ENCODE measurements at regions not wholly inside any gene's neighbourhood (a gene's known extent, or its start where the extent isn't known, plus 50 kb on each side); places are given as distances from the start of the nearest gene placed in this dataset.

DNA sequence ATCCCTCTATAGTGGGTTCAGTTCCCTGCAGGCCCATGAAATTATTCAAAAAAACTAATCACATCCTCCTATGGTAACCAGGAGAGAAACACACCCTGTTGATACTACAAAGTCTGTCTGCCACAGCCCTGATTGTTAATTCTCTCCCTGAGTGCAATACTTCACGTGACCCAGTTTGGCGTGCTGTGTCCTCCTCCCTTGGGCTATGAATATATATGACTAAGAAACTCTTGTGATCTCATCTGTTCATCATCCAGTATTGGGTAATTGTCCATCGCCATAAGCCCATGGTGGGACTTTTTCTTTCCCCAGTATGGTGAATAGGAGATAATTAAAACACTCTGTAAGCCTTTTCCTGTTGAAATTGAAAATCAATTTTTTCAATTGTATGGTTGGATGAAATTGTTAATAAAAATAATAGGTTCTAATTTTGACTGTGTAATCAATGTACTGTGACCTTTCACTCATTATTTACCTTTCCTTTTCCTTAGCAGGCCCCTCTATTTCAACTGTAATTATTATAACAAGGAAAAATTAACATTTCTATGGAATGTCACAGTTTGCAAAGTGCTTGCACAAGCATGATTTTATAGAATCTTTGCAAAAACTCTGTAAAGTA is 1822.6 kb downstream of the SUCLG1 start:
- H3K36me3 ChIP-seq (ENCODE audit: low read depth, missing control alignments), result no peaks in the 10 kb centered on the region
- H3K27me3 ChIP-seq, result no peaks in the 10 kb centered on the region
- H3K9me3 ChIP-seq, result no peaks in the 10 kb centered on the region
- H3K4me1 ChIP-seq, result no peaks in the 10 kb centered on the region
- DNase-seq, result no peak
- intact Hi-C loops (cut with DNase I; ENCODE audit: low total_unique reads), result no loop called here
- H3K27ac ChIP-seq, result no peak overlapping the region
- 97 to 98% methylated on average over 3 of the region's 3 CpGs for WGBS, 2 donors
- TF ChIP-seq, protein P1, sequence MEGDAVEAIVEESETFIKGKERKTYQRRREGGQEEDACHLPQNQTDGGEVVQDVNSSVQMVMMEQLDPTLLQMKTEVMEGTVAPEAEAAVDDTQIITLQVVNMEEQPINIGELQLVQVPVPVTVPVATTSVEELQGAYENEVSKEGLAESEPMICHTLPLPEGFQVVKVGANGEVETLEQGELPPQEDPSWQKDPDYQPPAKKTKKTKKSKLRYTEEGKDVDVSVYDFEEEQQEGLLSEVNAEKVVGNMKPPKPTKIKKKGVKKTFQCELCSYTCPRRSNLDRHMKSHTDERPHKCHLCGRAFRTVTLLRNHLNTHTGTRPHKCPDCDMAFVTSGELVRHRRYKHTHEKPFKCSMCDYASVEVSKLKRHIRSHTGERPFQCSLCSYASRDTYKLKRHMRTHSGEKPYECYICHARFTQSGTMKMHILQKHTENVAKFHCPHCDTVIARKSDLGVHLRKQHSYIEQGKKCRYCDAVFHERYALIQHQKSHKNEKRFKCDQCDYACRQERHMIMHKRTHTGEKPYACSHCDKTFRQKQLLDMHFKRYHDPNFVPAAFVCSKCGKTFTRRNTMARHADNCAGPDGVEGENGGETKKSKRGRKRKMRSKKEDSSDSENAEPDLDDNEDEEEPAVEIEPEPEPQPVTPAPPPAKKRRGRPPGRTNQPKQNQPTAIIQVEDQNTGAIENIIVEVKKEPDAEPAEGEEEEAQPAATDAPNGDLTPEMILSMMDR (IDR thresholded peaks at IDR 0.05), result no peak
- no peak for TF ChIP-seq POLR2A (IDR thresholded peaks at IDR 0.05)
- H3K4me3 ChIP-seq, result no peak overlapping the region

DNA sequence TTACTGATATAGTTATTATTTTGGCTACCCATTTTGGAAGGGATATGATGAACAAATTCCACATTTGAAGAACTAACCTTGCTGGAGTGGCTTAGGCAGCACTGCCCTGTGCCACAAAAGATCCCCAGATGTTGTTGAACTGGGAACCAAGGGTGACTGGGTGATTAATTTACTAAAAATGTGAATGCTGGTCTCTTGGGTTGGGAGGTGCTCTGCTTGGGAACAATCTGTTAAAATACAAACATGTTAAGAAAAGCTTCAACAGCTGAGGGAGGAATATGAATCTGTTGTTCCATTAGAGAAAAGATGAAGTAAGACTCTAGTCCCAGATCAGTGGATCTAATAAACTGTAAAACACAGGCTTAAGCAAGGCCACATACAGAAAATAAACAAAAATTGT is 1860.1 kb downstream of the SUCLG1 start:
- H3K27ac ChIP-seq, result no peak overlapping the region
- no peak for TF ChIP-seq POLR2A (IDR thresholded peaks at IDR 0.05)
- TF ChIP-seq, protein P1 (IDR thresholded peaks at IDR 0.05), result no peak
- no peak for DNase-seq
- H3K36me3 ChIP-seq (ENCODE audit: low read depth, missing control alignments), result no peaks in the 10 kb centered on the region
- no peaks in the 10 kb centered on the region for H3K4me1 ChIP-seq
- H3K4me3 ChIP-seq, result no peak overlapping the region
- H3K27me3 ChIP-seq, result no peaks in the 10 kb centered on the region
- intact Hi-C loops (cut with DNase I; ENCODE audit: low total_unique reads), result no loop called here
- no peaks in the 10 kb centered on the region for H3K9me3 ChIP-seq

DNA sequence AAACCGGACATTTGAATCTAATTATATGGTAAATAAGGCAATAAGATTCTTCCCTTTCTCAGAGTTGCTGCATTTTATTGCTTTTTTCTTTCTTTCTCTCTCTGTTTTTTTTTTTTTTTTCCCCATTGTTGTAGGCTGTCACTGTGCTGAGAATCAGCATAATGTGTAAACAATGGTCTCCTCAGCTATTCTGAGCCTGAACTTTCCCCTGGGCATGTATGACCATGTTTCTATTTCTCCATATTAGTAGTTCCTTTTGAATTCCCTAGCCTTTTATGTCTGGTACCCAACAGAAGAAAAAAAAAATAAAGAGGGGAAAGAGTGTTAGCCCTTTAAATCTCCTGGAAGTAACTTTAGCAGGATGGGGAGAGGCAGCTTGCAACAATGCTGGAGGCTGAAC is 1862.5 kb downstream of the SUCLG1 start:
- TF ChIP-seq, protein P1 (IDR thresholded peaks at IDR 0.05), result no peak
- TF ChIP-seq POLR2A (IDR thresholded peaks at IDR 0.05), result no peak
- Histone ChIP-seq H3K4me3 (no peak overlapping the region), H3K36me3 (ENCODE audit: low read depth, missing control alignments) (no peaks in the 10 kb centered on the region), H3K27me3 (no peaks in the 10 kb centered on the region), H3K4me1 (no peaks in the 10 kb centered on the region), H3K9me3 (no peaks in the 10 kb centered on the region), H3K27ac (no peak overlapping the region)
- no peak for DNase-seq
- intact Hi-C loops (cut with DNase I; ENCODE audit: low total_unique reads), result no loop called here
- WGBS, 2 donors, result 88 to 93% methylated on average over 1 of the region's 1 CpG

GRCh38 chr2:82591718-82592117 is 1867.4 kb downstream of the SUCLG1 start:
- WGBS, 2 donors, result 73 to 74% methylated on average over 3 of the region's 3 CpGs
- Histone ChIP-seq H3K4me1 (no peaks in the 10 kb centered on the region), H3K27me3 (no peaks in the 10 kb centered on the region), H3K27ac (no peak overlapping the region), H3K9me3 (no peaks in the 10 kb centered on the region), H3K4me3 (no peak overlapping the region), H3K36me3 (ENCODE audit: low read depth, missing control alignments) (no peaks in the 10 kb centered on the region)
- intact Hi-C loops (cut with DNase I; ENCODE audit: low total_unique reads), result no loop called here
- TF ChIP-seq, protein P1 (IDR thresholded peaks at IDR 0.05), result no peak
- no peak for TF ChIP-seq POLR2A (IDR thresholded peaks at IDR 0.05)
- DNase-seq, result no peak

DNA sequence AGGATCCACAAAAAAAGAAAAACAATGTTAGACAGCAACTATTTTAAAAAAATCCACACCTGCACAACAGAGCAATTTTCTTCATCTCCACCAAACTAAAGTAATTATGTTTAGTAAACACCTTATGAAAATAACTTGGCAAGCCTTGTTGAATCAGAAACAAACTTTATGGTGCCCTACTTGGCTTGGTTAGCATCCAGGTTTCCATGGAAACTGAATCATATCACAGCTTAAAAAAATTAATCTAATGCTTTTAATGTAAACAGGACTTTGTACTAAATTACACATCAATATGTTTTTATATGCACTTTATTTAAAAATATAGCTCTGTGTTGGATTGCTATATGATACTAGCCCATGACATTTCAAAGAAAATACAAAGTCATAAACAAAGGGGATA is 1882.4 kb downstream of the SUCLG1 start:
- no peak overlapping the region for H3K4me3 ChIP-seq
- no peak for DNase-seq
- H3K27ac ChIP-seq, result no peak overlapping the region
- H3K4me1 ChIP-seq, result no peaks in the 10 kb centered on the region
- no peak for TF ChIP-seq POLR2A (IDR thresholded peaks at IDR 0.05)
- TF ChIP-seq, protein P1 (IDR thresholded peaks at IDR 0.05), result no peak
- H3K27me3 ChIP-seq, result no peaks in the 10 kb centered on the region
- H3K9me3 ChIP-seq, result no peaks in the 10 kb centered on the region
- no peaks in the 10 kb centered on the region for H3K36me3 ChIP-seq (ENCODE audit: low read depth, missing control alignments)
- intact Hi-C loops (cut with DNase I; ENCODE audit: low total_unique reads), result no loop called here

Data from testis (tissue), 2 donors.